Central memory CD4-positive, alpha-beta T cell (primary cell): ENCODE measurements at regions not wholly inside any gene's neighbourhood (a gene's known extent, or its start where the extent isn't known, plus 50 kb on each side); places are given as distances from the start of the nearest gene placed in this dataset.
"Not testable (repeated sequence)": the region's sequence is repeated elsewhere in the genome, so short reads cannot be mapped to it uniquely, and the experiment has no call there.

Experiments used
- DNase-seq: peaks from one replicate; pipeline ENCODE4 v3.0.0; 2022

- DNase-seq = no peak
These were observed 97.9 kb upstream of the ADAMTS3 start for GRCh38 chr4:72666910-72667309.

GRCh38 chr4:72665171-72665968 is 96.3 kb upstream of the ADAMTS3 start:
- DNase-seq = no peak

- DNase-seq = no peak
These were observed 94.8 kb upstream of the ADAMTS3 start for GRCh38 chr4:72663828-72664227.

GRCh38 chr4:72661830-72662229 is 92.8 kb upstream of the ADAMTS3 start:
- DNase-seq = no peak

DNA sequence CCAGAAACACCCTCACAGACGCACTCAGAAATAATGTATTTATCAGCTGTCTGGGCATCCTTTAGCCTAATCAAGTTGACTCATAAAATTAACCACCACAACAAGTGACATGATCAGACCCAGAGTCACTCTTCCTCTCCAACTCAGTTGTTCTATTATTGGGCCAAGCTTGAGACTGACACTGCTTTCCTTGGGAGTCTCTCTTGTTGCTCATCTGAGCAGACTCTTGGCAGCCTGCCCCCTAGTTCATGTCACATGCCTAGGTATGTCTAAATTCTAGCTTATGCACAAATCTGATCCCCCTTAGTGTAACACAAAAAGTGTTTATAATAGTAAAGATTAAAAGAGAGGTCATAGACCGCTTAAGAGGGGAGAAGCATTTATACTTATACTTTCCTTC is 72.6 kb upstream of the ADAMTS3 start:
- no peak for DNase-seq

- not testable (repeated sequence) for DNase-seq
These were observed 67.8 kb upstream of the ADAMTS3 start for GRCh38 chr4:72636866-72637265.

DNA sequence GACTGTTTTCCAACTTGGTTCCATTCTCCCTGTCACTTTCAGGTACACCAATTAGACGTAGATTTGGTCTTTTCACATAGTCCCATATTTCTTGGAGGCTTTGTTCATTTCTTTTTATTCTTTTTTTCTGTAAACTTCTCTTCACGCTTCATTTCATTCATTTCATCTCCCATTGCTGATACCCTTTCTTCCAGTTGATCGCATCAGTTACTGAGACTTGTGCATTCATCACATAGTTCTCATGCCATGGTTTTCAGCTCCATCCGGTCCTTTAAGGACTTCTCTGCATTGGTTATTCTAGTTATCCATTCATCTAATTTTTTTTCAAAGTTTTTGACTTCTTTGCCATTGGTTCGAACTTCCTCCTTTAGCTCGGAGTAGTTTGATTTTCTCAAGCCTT is 66.9 kb upstream of the ADAMTS3 start:
- not testable (repeated sequence) for DNase-seq

- DNase-seq = not testable (repeated sequence)
These were observed 63.2 kb upstream of the ADAMTS3 start for GRCh38 chr4:72632253-72632652.

GRCh38 chr4:72631296-72631695 is 62.3 kb upstream of the ADAMTS3 start:
- no peak for DNase-seq

DNA sequence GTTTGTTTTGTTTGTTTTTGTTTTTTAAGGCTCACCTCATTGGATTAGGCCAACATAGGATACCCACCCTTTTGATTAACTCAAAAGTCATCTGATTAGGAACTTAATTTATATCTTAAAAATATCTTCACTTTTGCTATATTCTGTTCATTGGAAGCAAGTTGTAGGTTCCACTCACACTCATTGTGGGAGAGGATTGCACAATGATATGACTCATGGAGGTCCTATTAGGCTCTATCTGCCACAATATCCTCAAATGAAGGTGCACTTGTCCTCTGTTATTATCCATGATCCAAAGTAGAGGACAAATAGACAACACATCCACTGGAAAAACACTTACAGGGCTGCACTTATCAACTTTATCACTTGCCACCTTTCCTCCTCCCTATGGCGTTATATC is 60.5 kb upstream of the ADAMTS3 start:
- no peak for DNase-seq

DNA sequence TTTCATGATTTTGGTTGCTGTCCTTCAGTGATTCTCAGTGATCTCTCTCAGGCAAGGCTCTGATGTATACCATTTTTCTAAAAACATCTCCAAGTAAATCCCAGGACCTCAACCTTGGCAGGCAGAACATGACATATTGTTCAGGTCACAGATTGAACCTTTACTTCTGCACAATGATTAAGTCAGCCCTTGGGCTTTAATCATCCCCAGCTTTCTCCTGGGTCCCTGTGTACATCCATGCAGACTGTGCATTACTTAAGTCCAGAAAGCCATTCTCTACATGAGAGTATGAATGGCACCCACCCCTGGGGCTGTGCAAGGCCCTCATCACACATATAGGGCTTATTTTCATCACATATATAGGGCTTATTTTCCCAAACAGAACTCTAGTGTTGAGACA is 58.7 kb upstream of the ADAMTS3 start:
- DNase-seq = no peak
